H9 (cell line): ENCODE measurements at regions not wholly inside any gene's neighbourhood (a gene's known extent, or its start where the extent isn't known, plus 50 kb on each side); places are given as distances from the start of the nearest gene placed in this dataset.

Experiments used
- DNase-seq: peaks from one replicate; pipeline ENCODE4 v3.0.0-alpha.2; 2017
- H2AFZ ChIP-seq: one replicate; pipeline ENCODE4 v1.6.1; 2013; ENCODE audit warnings: mild to moderate bottlenecking, low read length, control low read depth, moderate library complexity
- H2AK5ac ChIP-seq: 2 replicates; pipeline ENCODE4 v1.6.1; 2013; ENCODE audit warnings: low read length, control low read depth, mixed read lengths; ENCODE audit not compliant: insufficient read length
- H2BK120ac ChIP-seq: one replicate; pipeline ENCODE4 v1.6.1; 2013; ENCODE audit warnings: low read depth, mild to moderate bottlenecking, low read length, control low read depth, inconsistent platforms; ENCODE audit not compliant: poor library complexity, severe bottlenecking
- H2BK12ac ChIP-seq: 2 replicates; pipeline ENCODE4 v1.6.1; 2013; ENCODE audit warnings: low read length, control low read depth, mixed read lengths, low read depth; ENCODE audit not compliant: insufficient read length
- H2BK15ac ChIP-seq: 2 replicates; pipeline ENCODE4 v1.6.1; 2013; ENCODE audit warnings: low read depth, low read length, control low read depth
- H2BK20ac ChIP-seq: one replicate; pipeline ENCODE4 v1.6.1; 2013; ENCODE audit warnings: low read depth, mild to moderate bottlenecking, low read length, control low read depth, inconsistent platforms; ENCODE audit not compliant: poor library complexity, severe bottlenecking
- H2BK5ac ChIP-seq: 2 replicates; pipeline ENCODE4 v1.6.1; 2013; ENCODE audit warnings: low read length, control low read depth, mixed read lengths; ENCODE audit not compliant: insufficient read length
- H3K14ac ChIP-seq: 2 replicates; pipeline ENCODE4 v1.6.1; 2013; ENCODE audit warnings: low read length, control low read depth; ENCODE audit not compliant: insufficient read depth
- H3K18ac ChIP-seq: 2 replicates; pipeline ENCODE4 v1.6.1; 2013; ENCODE audit warnings: low read depth, mild to moderate bottlenecking, mixed read lengths, low read length, control low read depth; ENCODE audit not compliant: insufficient read length
- H3K23ac ChIP-seq: 2 replicates; pipeline ENCODE4 v1.6.1; 2013; ENCODE audit warnings: low read length, control low read depth, mixed read lengths, low read depth; ENCODE audit not compliant: insufficient read length
- H3K23me2 ChIP-seq: 2 replicates; pipeline ENCODE4 v1.6.1; 2013; ENCODE audit warnings: low read depth, mild to moderate bottlenecking, mixed read lengths, low read length, control low read depth; ENCODE audit not compliant: insufficient read length, poor library complexity, severe bottlenecking
- H3K27ac ChIP-seq: 2 replicates; pipeline ENCODE4 v1.5.1; 2013; ENCODE audit warnings: low read length, control low read depth, mixed read lengths, low read depth; ENCODE audit not compliant: insufficient read length
- H3K27me3 ChIP-seq: 2 replicates; pipeline ENCODE4 v1.6.1; 2013; ENCODE audit warnings: low read length, control low read depth, inconsistent platforms; ENCODE audit not compliant: insufficient read depth
- H3K4ac ChIP-seq: 2 replicates; pipeline ENCODE4 v1.6.1; 2013; ENCODE audit warnings: low read depth, mild to moderate bottlenecking, control low read depth, inconsistent platforms, low read length, moderate library complexity
- H3K4me1 ChIP-seq: 2 replicates; pipeline ENCODE4 v1.6.1; 2013; ENCODE audit warnings: low read length, control low read depth, inconsistent platforms; ENCODE audit not compliant: insufficient read depth
- H3K4me2 ChIP-seq: 2 replicates; pipeline ENCODE4 v1.6.1; 2013; ENCODE audit warnings: low read length, control low read depth, mixed read lengths; ENCODE audit not compliant: insufficient read length, insufficient read depth
- H3K56ac ChIP-seq: 2 replicates; pipeline ENCODE4 v1.6.1; 2013; ENCODE audit warnings: low read depth, mild to moderate bottlenecking, mixed read lengths, low read length, control low read depth; ENCODE audit not compliant: insufficient read length
- H3K79me1 ChIP-seq: 2 replicates; pipeline ENCODE4 v1.6.1; 2013; ENCODE audit warnings: low read depth, mild to moderate bottlenecking, moderate library complexity, low read length, control low read depth, inconsistent platforms; ENCODE audit not compliant: insufficient read depth, poor library complexity, severe bottlenecking
- H3K79me2 ChIP-seq: 2 replicates; pipeline ENCODE4 v1.6.1; 2013; ENCODE audit warnings: low read length, control low read depth, inconsistent platforms; ENCODE audit not compliant: insufficient read depth
- H3K9ac ChIP-seq: 2 replicates; pipeline ENCODE4 v1.6.1; 2013; ENCODE audit warnings: low read length, control low read depth, mixed read lengths; ENCODE audit not compliant: insufficient read length; ENCODE audit errors: extremely low read depth
- H3K9me3 ChIP-seq: one replicate; pipeline ENCODE4 v1.6.1; 2013; ENCODE audit warnings: low read depth, low read length, inconsistent platforms; ENCODE audit not compliant: control insufficient read depth
- H3T11ph ChIP-seq: one replicate; pipeline ENCODE4 v1.6.1; 2013; ENCODE audit warnings: mild to moderate bottlenecking, low read length, control low read depth, inconsistent platforms
- H4K20me1 ChIP-seq: one replicate; pipeline ENCODE4 v1.6.1; 2013; ENCODE audit not compliant: control insufficient read depth, insufficient read length, insufficient read depth
- H4K5ac ChIP-seq: 2 replicates; pipeline ENCODE4 v1.6.1; 2013; ENCODE audit warnings: low read depth, mild to moderate bottlenecking, mixed read lengths, low read length, control low read depth; ENCODE audit not compliant: insufficient read length
- H4K8ac ChIP-seq: replicated peaks from 2 replicates; pipeline ENCODE4 v1.6.1; 2013; ENCODE audit warnings: low read length, control low read depth, mixed read lengths, low read depth; ENCODE audit not compliant: insufficient read length
- H4K91ac ChIP-seq: 2 replicates; pipeline ENCODE4 v1.6.1; 2013; ENCODE audit warnings: low read depth, mild to moderate bottlenecking, moderate library complexity, mixed read lengths, low read length, control low read depth; ENCODE audit not compliant: insufficient read length
- H3K27ac Mint-ChIP-seq, 3 experiments: 2 replicates in 2 of 3; 3 replicates in 1 of 3; pipeline ENCODE4 v1.8.0; 2020 to 2021; ENCODE audit warnings: mixed read lengths in 3 of 3, mild to moderate bottlenecking in 1 of 3, moderate library complexity in 1 of 3
- H3K27me3 Mint-ChIP-seq: 2 replicates; pipeline ENCODE4 v1.8.0; 2021; ENCODE audit warnings: low read depth, mild to moderate bottlenecking, moderate library complexity, mixed read lengths
- H3K36me3 Mint-ChIP-seq, 3 experiments: 2 replicates in 2 of 3; 3 replicates in 1 of 3; pipeline ENCODE4 v1.8.0; 2020 to 2021; ENCODE audit warnings: low read depth in 3 of 3, mixed read lengths in 3 of 3; ENCODE audit not compliant: insufficient read depth in 1 of 3
- H3K4me1 Mint-ChIP-seq, 2 experiments: 2 replicates each; pipeline ENCODE4 v1.8.0; 2020; ENCODE audit warnings: mixed read lengths in 2 of 2
- H3K4me3 Mint-ChIP-seq, 2 experiments: 2 replicates in 1 of 2; 3 replicates in 1 of 2; pipeline ENCODE4 v1.8.0; 2020 to 2021; ENCODE audit warnings: mild to moderate bottlenecking in 2 of 2, mixed read lengths in 2 of 2, moderate library complexity in 1 of 2
- H3K9me3 Mint-ChIP-seq, 2 experiments: 2 replicates in 1 of 2; 3 replicates in 1 of 2; pipeline ENCODE4 v1.8.0; 2020; ENCODE audit warnings: mild to moderate bottlenecking in 2 of 2, mixed read lengths in 2 of 2, moderate library complexity in 1 of 2
- WGBS: extraction: QIAGEN DNeasy Blood & Tissue Kit; methylation state at CpG from one replicate; pipeline ENCODE4 v1.1.7; 2013; ENCODE audit warnings: missing lambda C conversion rate, low lambda C conversion rate, mixed read lengths; ENCODE audit not compliant: insufficient read length; ENCODE audit errors: extremely low coverage; 5-methylcytosine and 5-hydroxymethylcytosine counted together
- TF ChIP-seq, protein P1 (sequence below): fragments of 200-600 bp; sonication (generic); conservative IDR thresholded peaks from 3 replicates; pipeline ENCODE4 v1.8.0; 2021; ENCODE audit warnings: antibody characterized with exemption, mild to moderate bottlenecking

DNA sequence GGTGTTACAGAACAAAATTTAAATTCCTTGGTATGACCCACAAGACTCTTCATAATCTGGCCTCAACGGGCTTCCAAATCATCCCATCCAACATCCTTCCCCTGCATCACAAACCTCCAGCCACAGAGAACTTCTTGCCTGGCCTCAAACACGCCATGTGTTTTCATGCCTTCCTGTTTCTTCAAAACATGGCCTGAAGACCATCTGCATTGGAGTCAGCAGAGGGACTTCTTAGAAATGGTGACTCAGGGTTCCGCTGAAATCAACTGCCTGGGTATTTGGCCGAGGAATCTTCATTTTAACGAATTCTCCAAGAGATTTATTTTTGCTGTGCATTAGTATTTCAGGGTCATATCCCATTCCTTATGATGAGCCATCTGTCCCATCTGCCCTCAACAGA is 138.1 kb upstream of the RAP2B start:
- no peaks in the 10 kb centered on the region for H3K4me1 Mint-ChIP-seq
- H3K27me3 ChIP-seq = no peaks in the 10 kb centered on the region
- no peaks in the 10 kb centered on the region for H3K79me2 ChIP-seq
- no peak overlapping the region for H3T11ph ChIP-seq
- H4K5ac ChIP-seq = no peak overlapping the region
- WGBS = no CpG with 5 or more reads among the region's 5 CpGs
- H3K4me1 ChIP-seq = no peaks in the 10 kb centered on the region
- H3K23ac ChIP-seq = no peak overlapping the region
- no peaks in the 10 kb centered on the region for H3K9me3 ChIP-seq
- no peak overlapping the region for H2AK5ac ChIP-seq
- H3K4me3 Mint-ChIP-seq = no peak overlapping the region
- no peaks in the 10 kb centered on the region for H3K79me1 ChIP-seq
- no peak overlapping the region for H3K14ac ChIP-seq
- H3K56ac ChIP-seq = no peak overlapping the region
- H4K8ac ChIP-seq = no peak overlapping the region
- H4K91ac ChIP-seq = no peak overlapping the region
- no peak overlapping the region for H3K9ac ChIP-seq
- H3K9me3 Mint-ChIP-seq = no peaks in the 10 kb centered on the region
- no peak overlapping the region for H2BK5ac ChIP-seq
- no peaks in the 10 kb centered on the region for H4K20me1 ChIP-seq
- no peak overlapping the region for H2BK20ac ChIP-seq
- H3K27ac ChIP-seq = no peak overlapping the region
- no peak overlapping the region for H2BK15ac ChIP-seq
- H2AFZ ChIP-seq = no peak overlapping the region
- no peak for DNase-seq
- H3K4ac ChIP-seq = no peak overlapping the region
- H2BK12ac ChIP-seq = no peak overlapping the region
- no peak overlapping the region for H3K27ac Mint-ChIP-seq
- no peaks in the 10 kb centered on the region for H3K23me2 ChIP-seq
- H3K18ac ChIP-seq = no peak overlapping the region
- TF ChIP-seq, protein P1, sequence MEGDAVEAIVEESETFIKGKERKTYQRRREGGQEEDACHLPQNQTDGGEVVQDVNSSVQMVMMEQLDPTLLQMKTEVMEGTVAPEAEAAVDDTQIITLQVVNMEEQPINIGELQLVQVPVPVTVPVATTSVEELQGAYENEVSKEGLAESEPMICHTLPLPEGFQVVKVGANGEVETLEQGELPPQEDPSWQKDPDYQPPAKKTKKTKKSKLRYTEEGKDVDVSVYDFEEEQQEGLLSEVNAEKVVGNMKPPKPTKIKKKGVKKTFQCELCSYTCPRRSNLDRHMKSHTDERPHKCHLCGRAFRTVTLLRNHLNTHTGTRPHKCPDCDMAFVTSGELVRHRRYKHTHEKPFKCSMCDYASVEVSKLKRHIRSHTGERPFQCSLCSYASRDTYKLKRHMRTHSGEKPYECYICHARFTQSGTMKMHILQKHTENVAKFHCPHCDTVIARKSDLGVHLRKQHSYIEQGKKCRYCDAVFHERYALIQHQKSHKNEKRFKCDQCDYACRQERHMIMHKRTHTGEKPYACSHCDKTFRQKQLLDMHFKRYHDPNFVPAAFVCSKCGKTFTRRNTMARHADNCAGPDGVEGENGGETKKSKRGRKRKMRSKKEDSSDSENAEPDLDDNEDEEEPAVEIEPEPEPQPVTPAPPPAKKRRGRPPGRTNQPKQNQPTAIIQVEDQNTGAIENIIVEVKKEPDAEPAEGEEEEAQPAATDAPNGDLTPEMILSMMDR = no peak
- H3K27me3 Mint-ChIP-seq = no peaks in the 10 kb centered on the region
- H3K4me2 ChIP-seq = no peak overlapping the region
- no peak overlapping the region for H2BK120ac ChIP-seq
- H3K36me3 Mint-ChIP-seq = no peaks in the 10 kb centered on the region
